Naive thymus-derived CD4-positive, alpha-beta T cell (primary cell): ENCODE measurements at regions not wholly inside any gene's neighbourhood (a gene's known extent, or its start where the extent isn't known, plus 50 kb on each side); places are given as distances from the start of the nearest gene placed in this dataset.
"Not testable (repeated sequence)": the region's sequence is repeated elsewhere in the genome, so short reads cannot be mapped to it uniquely, and the experiment has no call there.

Source experiments
- ATAC-seq: fragments of 150-1000 bp; cut with Tn5 transposase; 2 replicates; pipeline ENCODE4 v1.10.0; 2021; ENCODE audit warnings: mild to moderate bottlenecking, moderate library complexity
- CTCF ChIA-PET: fragments of 350-600 bp; sonication (Branson Sonifier 250); formaldehyde crosslinking; loops from one replicate; lab custom pipeline; 2021; ENCODE audit warnings: antibody characterized with exemption; lab: Charles Lee
- POLR2A ChIA-PET: fragments of 350-600 bp; sonication (Branson Sonifier 250); formaldehyde crosslinking; loops from one replicate; lab custom pipeline; 2021; ENCODE audit warnings: antibody characterized with exemption, inconsistent platforms; lab: Charles Lee
- DNase-seq, 9 donors: peaks; one replicate each; pipeline versions ENCODE4 v3.0.0 to v3.0.0-alpha.2; 2020 to 2022; ENCODE audit warnings: mixed read lengths in 1 of 9
- H3K27ac ChIP-seq: one replicate; pipeline ENCODE4 v1.7.0; 2013; ENCODE audit warnings: mild to moderate bottlenecking, low read depth, low read length, moderate library complexity
- H3K27me3 ChIP-seq, 2 donors: one replicate each; pipeline ENCODE4 v1.7.0; 2013; ENCODE audit warnings: low read length in 2 of 2, mild to moderate bottlenecking in 2 of 2, moderate library complexity in 2 of 2; ENCODE audit not compliant: control insufficient read depth in 2 of 2, insufficient read depth in 2 of 2
- H3K36me3 ChIP-seq, 3 experiments: 1 replicate in 2 of 3; 2 replicates in 1 of 3; pipeline ENCODE4 v1.7.0; 2013; ENCODE audit warnings: low read length in 3 of 3, mild to moderate bottlenecking in 3 of 3, moderate library complexity in 1 of 3; ENCODE audit not compliant: insufficient read depth in 3 of 3, control insufficient read depth in 2 of 3
- H3K4me1 ChIP-seq, 2 donors: one replicate each; pipeline ENCODE4 v1.7.0; 2013; ENCODE audit warnings: low read length in 2 of 2, mild to moderate bottlenecking in 2 of 2, moderate library complexity in 1 of 2; ENCODE audit not compliant: control insufficient read depth in 2 of 2, insufficient read depth in 2 of 2
- H3K4me3 ChIP-seq: 2 replicates; pipeline ENCODE4 v1.7.0; 2013; ENCODE audit warnings: mild to moderate bottlenecking, low read length
- H3K9me3 ChIP-seq, 3 experiments: 1 replicate in 2 of 3; 2 replicates in 1 of 3; pipeline ENCODE4 v1.7.0; 2013; ENCODE audit warnings: low read length in 3 of 3; ENCODE audit not compliant: control insufficient read depth in 2 of 3
- H3K27ac Mint-ChIP-seq, 9 donors: one replicate each; pipeline ENCODE4 v1.8.0; 2020 to 2022; ENCODE audit warnings: mixed read lengths in 9 of 9, mild to moderate bottlenecking in 8 of 9, moderate library complexity in 5 of 9, inconsistent platforms in 2 of 9
- H3K27me3 Mint-ChIP-seq, 5 donors: one replicate each; pipeline ENCODE4 v1.8.0; 2021 to 2022; ENCODE audit warnings: mixed read lengths in 5 of 5, mild to moderate bottlenecking in 1 of 5
- H3K36me3 Mint-ChIP-seq, 5 donors: one replicate each; pipeline ENCODE4 v1.8.0; 2020 to 2022; ENCODE audit warnings: mixed read lengths in 5 of 5, mild to moderate bottlenecking in 3 of 5, inconsistent platforms in 1 of 5
- H3K4me1 Mint-ChIP-seq, 7 donors: one replicate each; pipeline ENCODE4 v1.8.0; 2020 to 2022; ENCODE audit warnings: mixed read lengths in 7 of 7, mild to moderate bottlenecking in 3 of 7, inconsistent platforms in 1 of 7
- H3K4me3 Mint-ChIP-seq, 10 donors: one replicate each; pipeline ENCODE4 v1.8.0; 2020 to 2022; ENCODE audit warnings: mild to moderate bottlenecking in 10 of 10, mixed read lengths in 10 of 10, moderate library complexity in 6 of 10, inconsistent platforms in 2 of 10
- H3K9me3 Mint-ChIP-seq, 11 donors: one replicate each; pipeline ENCODE4 v1.8.0; 2020 to 2022; ENCODE audit warnings: mixed read lengths in 11 of 11, mild to moderate bottlenecking in 4 of 11, inconsistent platforms in 1 of 11, moderate library complexity in 1 of 11
- intact Hi-C, 2 donors: fragments of 100-400 bp; cut with micrococcal nuclease; formaldehyde crosslinking; loops; one replicate each; pipeline ENCODE4 v1.15.1; 2023

- intact Hi-C loops: no loop called here
- H3K36me3 ChIP-seq: no peaks in the 10 kb centered on the region
- no peaks in the 10 kb centered on the region for H3K27me3 Mint-ChIP-seq
- H3K4me3 Mint-ChIP-seq: no peak overlapping the region
- H3K27ac Mint-ChIP-seq: no peak overlapping the region
- no peak for DNase-seq
- no peak overlapping the region for H3K27ac ChIP-seq
- no peak for ATAC-seq
- peaks cover 0 to 2% (median 0%) of the 10 kb centered on the region in 7 donors for H3K4me1 Mint-ChIP-seq
- H3K9me3 Mint-ChIP-seq: peaks cover 0 to 12% (median 4%) of the 10 kb centered on the region in 11 donors
- ChIA-PET CTCF (no interaction called here), POLR2A (no interaction called here)
- no peaks in the 10 kb centered on the region for H3K9me3 ChIP-seq
- no peaks in the 10 kb centered on the region for H3K36me3 Mint-ChIP-seq
- H3K27me3 ChIP-seq: no peaks in the 10 kb centered on the region
- no peak overlapping the region for H3K4me3 ChIP-seq
- H3K4me1 ChIP-seq: no peaks in the 10 kb centered on the region
Observed at GRCh38 chr1:195664628-195665027, 943.6 kb downstream of the KCNT2 start.

GRCh38 chr1:195663549-195664280, 944.5 kb downstream of the KCNT2 start:
- no peak for DNase-seq
- H3K36me3 ChIP-seq: no peaks in the 10 kb centered on the region
- POLR2A ChIA-PET: no interaction called here
- Mint-ChIP-seq H3K27me3 (no peaks in the 10 kb centered on the region), H3K4me1 (peaks cover 0 to 2% (median 0%) of the 10 kb centered on the region in 7 donors), H3K9me3 (peaks cover 0 to 12% (median 3%) of the 10 kb centered on the region in 11 donors), H3K4me3 (no peak overlapping the region), H3K36me3 (no peaks in the 10 kb centered on the region), H3K27ac (no peak overlapping the region)
- no peak for ATAC-seq
- no peaks in the 10 kb centered on the region for H3K27me3 ChIP-seq
- no peaks in the 10 kb centered on the region for H3K4me1 ChIP-seq
- intact Hi-C loops: no loop called here
- no peak overlapping the region for H3K4me3 ChIP-seq
- H3K9me3 ChIP-seq: no peaks in the 10 kb centered on the region
- H3K27ac ChIP-seq: no peak overlapping the region
- CTCF ChIA-PET: no interaction called here

GRCh38 chr1:195656780-195657179, 951.5 kb downstream of the KCNT2 start:
- Mint-ChIP-seq H3K36me3 (no peaks in the 10 kb centered on the region), H3K4me3 (no peak overlapping the region), H3K4me1 (no peaks in the 10 kb centered on the region), H3K27me3 (no peaks in the 10 kb centered on the region), H3K27ac (no peak overlapping the region), H3K9me3 (peaks cover 0 to 2% (median 0%) of the 10 kb centered on the region in 11 donors)
- DNase-seq: no peak
- ChIA-PET POLR2A (no interaction called here), CTCF (no interaction called here)
- Histone ChIP-seq H3K27ac (no peak overlapping the region), H3K36me3 (no peaks in the 10 kb centered on the region), H3K4me3 (no peak overlapping the region), H3K27me3 (no peaks in the 10 kb centered on the region), H3K9me3 (no peaks in the 10 kb centered on the region), H3K4me1 (no peaks in the 10 kb centered on the region)
- intact Hi-C loops: no loop called here
- no peak for ATAC-seq

- H3K27ac Mint-ChIP-seq, H3K4me3 Mint-ChIP-seq, H3K9me3 ChIP-seq, H3K4me3 ChIP-seq, H3K4me1 Mint-ChIP-seq, CTCF ChIA-PET, DNase-seq, intact Hi-C loops, H3K36me3 Mint-ChIP-seq, POLR2A ChIA-PET, ATAC-seq, H3K27me3 ChIP-seq, H3K27me3 Mint-ChIP-seq, H3K36me3 ChIP-seq, H3K4me1 ChIP-seq, H3K27ac ChIP-seq: not testable (repeated sequence)
- peaks cover 0 to 24% (median 4%) of the 10 kb centered on the region in 11 donors for H3K9me3 Mint-ChIP-seq
Observed at GRCh38 chr1:195648875-195649274, 959.4 kb downstream of the KCNT2 start.

GRCh38 chr1:195637539-195637938, 970.7 kb downstream of the KCNT2 start:
- Mint-ChIP-seq H3K36me3 (no peaks in the 10 kb centered on the region), H3K4me3 (no peak overlapping the region), H3K9me3 (peaks cover 0 to 5% (median 1%) of the 10 kb centered on the region in 11 donors), H3K4me1 (no peaks in the 10 kb centered on the region), H3K27ac (no peak overlapping the region), H3K27me3 (no peaks in the 10 kb centered on the region)
- CTCF ChIA-PET: no interaction called here
- Histone ChIP-seq H3K4me1 (no peaks in the 10 kb centered on the region), H3K27me3 (no peaks in the 10 kb centered on the region), H3K4me3 (no peak overlapping the region), H3K9me3 (no peaks in the 10 kb centered on the region), H3K36me3 (no peaks in the 10 kb centered on the region), H3K27ac (no peak overlapping the region)
- intact Hi-C loops: no loop called here
- POLR2A ChIA-PET: no interaction called here
- ATAC-seq (no peak), DNase-seq (no peak)

- no peaks in the 10 kb centered on the region for H3K27me3 Mint-ChIP-seq
- ChIA-PET POLR2A (no interaction called here), CTCF (no interaction called here)
- no peak for DNase-seq
- no peaks in the 10 kb centered on the region for H3K27me3 ChIP-seq
- no peaks in the 10 kb centered on the region for H3K4me1 ChIP-seq
- no peaks in the 10 kb centered on the region for H3K9me3 ChIP-seq
- no peak for ATAC-seq
- no peak overlapping the region for H3K27ac Mint-ChIP-seq
- H3K9me3 Mint-ChIP-seq: peaks cover 0 to 22% (median 4%) of the 10 kb centered on the region in 11 donors
- H3K27ac ChIP-seq: no peak overlapping the region
- H3K4me1 Mint-ChIP-seq: no peaks in the 10 kb centered on the region
- H3K36me3 ChIP-seq: no peaks in the 10 kb centered on the region
- intact Hi-C loops: no loop called here
- H3K4me3 Mint-ChIP-seq: no peak overlapping the region
- no peak overlapping the region for H3K4me3 ChIP-seq
- H3K36me3 Mint-ChIP-seq: no peaks in the 10 kb centered on the region
Observed at GRCh38 chr1:195618287-195618686, 990.0 kb downstream of the KCNT2 start.

GRCh38 chr1:195617106-195617505, 991.1 kb downstream of the KCNT2 start:
- H3K27ac ChIP-seq: no peak overlapping the region
- no peaks in the 10 kb centered on the region for H3K27me3 ChIP-seq
- Mint-ChIP-seq H3K4me3 (no peak overlapping the region), H3K36me3 (no peaks in the 10 kb centered on the region), H3K4me1 (no peaks in the 10 kb centered on the region), H3K27me3 (no peaks in the 10 kb centered on the region), H3K27ac (no peak overlapping the region), H3K9me3 (peaks cover 0 to 16% (median 3%) of the 10 kb centered on the region in 11 donors)
- ChIA-PET POLR2A (no interaction called here), CTCF (no interaction called here)
- H3K4me1 ChIP-seq: no peaks in the 10 kb centered on the region
- intact Hi-C loops: no loop called here
- no peaks in the 10 kb centered on the region for H3K36me3 ChIP-seq
- DNase-seq (no peak), ATAC-seq (no peak)
- no peaks in the 10 kb centered on the region for H3K9me3 ChIP-seq
- H3K4me3 ChIP-seq: no peak overlapping the region
